ENCODE measurements at regions not wholly inside any gene's neighbourhood (a gene's known extent, or its start where the extent isn't known, plus 50 kb on each side); places are given as distances from the start of the nearest gene placed in this dataset.
A peak's percentile ranks its signal among the peaks of the same experiment; 100 is the strongest.
"Not testable (repeated sequence)": the region's sequence is repeated elsewhere in the genome, so short reads cannot be mapped to it uniquely, and the experiment has no call there.

GRCh38 chrX:52585892-52586291, 68.8 kb downstream of the SSX7 start:
- no peak for DNase-seq

GRCh38 chrX:52577464-52578173, 60.8 kb upstream of the XAGE1B start:
- DNase-seq: no peak

- DNase-seq: no peak
Measured at GRCh38 chrX:52576946-52577345, 60.1 kb upstream of the XAGE1B start.

GRCh38 chrX:52576474-52576873, 59.6 kb upstream of the XAGE1B start:
- DNase-seq: no peak

- DNase-seq: peak; percentile 42
Measured at GRCh38 chrX:52574416-52575275, 57.8 kb upstream of the XAGE1B start.

GRCh38 chrX:52568146-52568545, 51.3 kb upstream of the XAGE1B start:
- DNase-seq: not testable (repeated sequence)
